ENCODE measurements at regions not wholly inside any gene's neighbourhood (a gene's known extent, or its start where the extent isn't known, plus 50 kb on each side); places are given as distances from the start of the nearest gene placed in this dataset.

GRCh38 chr11:32198053-32198452, 107.2 kb downstream of the RCN1 start:
- TF ChIP-seq MLLT1 (IDR thresholded peaks at IDR 0.05) (no peak), NKRF (conservative IDR thresholded peaks at IDR 0.05) (no peak)

All from GM12878 (cell line).